ENCODE measurements at regions not wholly inside any gene's neighbourhood (a gene's known extent, or its start where the extent isn't known, plus 50 kb on each side); places are given as distances from the start of the nearest gene placed in this dataset.

DNA sequence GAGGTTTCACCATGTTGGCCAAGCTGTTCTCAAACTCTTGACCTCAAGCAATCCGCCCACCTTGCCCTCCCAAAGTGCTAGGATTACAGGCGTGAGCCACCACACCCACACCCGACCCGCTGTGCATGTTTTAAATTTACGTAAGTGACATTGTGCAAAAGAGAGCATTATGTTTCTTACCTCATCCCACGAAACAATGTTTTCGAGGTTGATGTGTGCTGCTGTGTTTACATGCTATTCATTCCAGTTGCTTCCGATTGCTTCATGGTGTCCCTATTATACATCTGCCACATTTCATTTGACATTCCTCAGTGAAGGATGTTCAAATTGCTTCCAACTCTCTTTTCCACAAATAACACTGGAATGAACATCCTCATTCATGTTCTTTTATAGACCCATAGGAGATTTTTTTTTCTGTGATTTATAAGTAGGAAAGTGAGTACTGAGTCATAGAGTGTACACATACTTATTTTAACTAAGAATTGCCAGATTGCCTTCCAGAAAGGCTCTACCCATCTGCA is 403.9 kb upstream of the JARID2 start:
- no peak for TF ChIP-seq GATA3 (IDR thresholded peaks at IDR 0.05; ENCODE audit: low read depth, low read length)
- TF ChIP-seq GATA2 (IDR thresholded peaks at IDR 0.05; ENCODE audit: low read depth, low read length): no peak
